ENCODE measurements at regions not wholly inside any gene's neighbourhood (a gene's known extent, or its start where the extent isn't known, plus 50 kb on each side); places are given as distances from the start of the nearest gene placed in this dataset.
"Not testable (repeated sequence)": the region's sequence is repeated elsewhere in the genome, so short reads cannot be mapped to it uniquely, and the experiment has no call there.

DNA sequence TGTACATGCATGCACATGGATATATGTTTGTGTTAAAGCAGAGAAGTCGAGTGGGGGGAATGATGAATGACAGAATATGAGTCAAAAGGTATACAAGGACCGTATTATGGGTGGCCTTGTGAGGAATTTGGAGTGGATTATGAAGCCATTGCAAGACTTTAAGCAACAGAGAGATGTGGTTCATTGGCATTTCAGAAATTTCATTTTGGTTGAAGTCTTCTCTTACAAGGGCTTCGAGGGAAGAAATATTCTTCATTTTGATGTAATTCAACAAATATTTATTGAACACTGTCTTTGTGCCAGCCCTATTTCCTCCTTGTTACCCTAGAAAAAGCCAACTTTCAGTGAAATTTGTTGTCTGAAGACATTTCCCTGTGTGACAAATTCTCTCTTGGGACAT, 83.9 kb upstream of the SLCO6A1 start:
- DNase-seq (ENCODE audit: low read depth): no peak
- H3K4me3 ChIP-seq (ENCODE audit: low read length): no peak overlapping the region
- TF ChIP-seq, protein P1, sequence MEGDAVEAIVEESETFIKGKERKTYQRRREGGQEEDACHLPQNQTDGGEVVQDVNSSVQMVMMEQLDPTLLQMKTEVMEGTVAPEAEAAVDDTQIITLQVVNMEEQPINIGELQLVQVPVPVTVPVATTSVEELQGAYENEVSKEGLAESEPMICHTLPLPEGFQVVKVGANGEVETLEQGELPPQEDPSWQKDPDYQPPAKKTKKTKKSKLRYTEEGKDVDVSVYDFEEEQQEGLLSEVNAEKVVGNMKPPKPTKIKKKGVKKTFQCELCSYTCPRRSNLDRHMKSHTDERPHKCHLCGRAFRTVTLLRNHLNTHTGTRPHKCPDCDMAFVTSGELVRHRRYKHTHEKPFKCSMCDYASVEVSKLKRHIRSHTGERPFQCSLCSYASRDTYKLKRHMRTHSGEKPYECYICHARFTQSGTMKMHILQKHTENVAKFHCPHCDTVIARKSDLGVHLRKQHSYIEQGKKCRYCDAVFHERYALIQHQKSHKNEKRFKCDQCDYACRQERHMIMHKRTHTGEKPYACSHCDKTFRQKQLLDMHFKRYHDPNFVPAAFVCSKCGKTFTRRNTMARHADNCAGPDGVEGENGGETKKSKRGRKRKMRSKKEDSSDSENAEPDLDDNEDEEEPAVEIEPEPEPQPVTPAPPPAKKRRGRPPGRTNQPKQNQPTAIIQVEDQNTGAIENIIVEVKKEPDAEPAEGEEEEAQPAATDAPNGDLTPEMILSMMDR (IDR thresholded peaks at IDR 0.05; ENCODE audit: insufficient read depth, low read depth, low read length, missing control alignments): no peak

DNA sequence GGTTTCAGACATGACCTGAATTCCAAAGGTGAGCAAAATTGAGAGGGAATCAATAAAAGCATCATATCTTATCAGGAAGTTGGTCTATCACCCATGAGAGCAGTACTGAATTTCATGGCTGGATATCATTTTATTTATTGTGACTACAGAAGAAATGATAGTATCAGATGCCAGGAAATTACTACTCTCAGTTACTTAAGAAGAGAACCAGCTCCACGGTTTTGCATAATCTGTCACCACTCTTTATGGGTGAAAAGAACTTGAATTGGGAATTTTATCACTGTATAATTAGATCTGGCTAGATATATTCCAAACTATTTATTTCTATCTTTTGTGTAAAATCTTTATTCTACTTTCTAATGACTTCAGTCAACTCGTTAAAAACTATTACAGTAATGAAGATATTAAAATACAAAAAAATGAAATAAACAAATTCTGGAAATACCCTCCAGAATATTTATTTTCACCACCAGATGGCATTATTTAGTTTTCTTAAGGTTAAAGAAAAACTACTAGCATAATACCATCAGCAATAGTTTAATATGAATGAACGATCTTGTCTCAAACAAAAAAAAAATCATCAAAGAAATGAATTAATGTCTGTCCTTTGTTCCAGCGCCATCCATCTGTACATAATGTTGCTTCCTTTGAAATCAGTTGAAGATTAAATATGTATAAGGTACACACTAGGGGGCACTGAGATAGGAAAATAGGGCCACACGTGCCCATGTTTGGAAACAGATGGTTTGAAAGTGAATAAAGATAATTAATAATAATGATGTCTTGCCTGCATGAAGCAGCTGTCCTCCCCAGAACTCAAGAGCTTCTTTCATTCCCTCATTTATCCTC, 84.7 kb upstream of the SLCO6A1 start:
- TF ChIP-seq, protein P1 (IDR thresholded peaks at IDR 0.05; ENCODE audit: insufficient read depth, low read depth, low read length, missing control alignments): peak; percentile 2
- DNase-seq (ENCODE audit: low read depth): peak; percentile 21

DNA sequence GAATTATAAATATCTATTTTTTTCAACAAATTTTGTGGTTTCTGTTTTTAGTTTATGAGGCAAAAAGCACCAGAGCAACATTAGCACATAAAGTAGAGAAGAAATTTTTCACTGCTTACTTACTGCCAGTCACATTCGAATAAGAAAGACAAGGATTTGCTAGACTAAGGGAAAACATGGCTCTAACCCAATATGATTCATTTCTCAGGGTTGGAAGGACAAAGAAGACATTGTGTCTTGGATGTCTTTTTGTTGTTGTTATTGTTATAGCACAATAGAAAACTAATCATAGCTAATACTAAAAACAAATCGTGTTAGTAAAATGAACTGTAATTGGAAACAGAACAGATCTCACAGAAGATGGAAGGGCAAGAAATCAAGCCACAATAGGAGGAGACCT, 90.9 kb upstream of the SLCO6A1 start:
- peak; percentile 48 for DNase-seq (ENCODE audit: low read depth)
- TF ChIP-seq, protein P1 (IDR thresholded peaks at IDR 0.05; ENCODE audit: insufficient read depth, low read depth, low read length, missing control alignments): no peak

More for the DNA sequence above, 84.7 kb upstream of the SLCO6A1 start:
- no peak overlapping the region for H3K4me3 ChIP-seq (ENCODE audit: low read length)

DNA sequence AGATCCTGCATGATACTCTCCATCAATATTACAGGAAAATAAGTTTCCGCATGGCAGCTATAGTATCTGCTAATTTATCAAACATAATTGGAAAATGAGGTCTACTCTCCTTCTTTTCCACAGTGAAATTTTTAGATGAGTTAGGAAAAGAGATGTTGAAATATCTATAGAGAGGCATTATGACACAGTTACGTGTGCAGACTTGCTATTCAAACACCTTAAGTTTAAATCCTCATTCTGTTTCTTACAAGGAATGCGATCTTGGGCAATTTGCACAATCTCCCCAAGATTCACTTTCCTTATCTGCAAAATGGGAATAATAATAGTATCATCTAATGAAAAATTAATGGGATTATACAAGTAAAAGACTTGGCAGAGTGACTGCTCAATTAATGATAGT, 91.7 kb upstream of the SLCO6A1 start:
- TF ChIP-seq, protein P1 (IDR thresholded peaks at IDR 0.05; ENCODE audit: insufficient read depth, low read depth, low read length, missing control alignments): no peak
- peak; percentile 79 for DNase-seq (ENCODE audit: low read depth)
- H3K4me3 ChIP-seq (ENCODE audit: low read length): no peak overlapping the region

More for the DNA sequence above, 90.9 kb upstream of the SLCO6A1 start:
- no peak overlapping the region for H3K4me3 ChIP-seq (ENCODE audit: low read length)

DNA sequence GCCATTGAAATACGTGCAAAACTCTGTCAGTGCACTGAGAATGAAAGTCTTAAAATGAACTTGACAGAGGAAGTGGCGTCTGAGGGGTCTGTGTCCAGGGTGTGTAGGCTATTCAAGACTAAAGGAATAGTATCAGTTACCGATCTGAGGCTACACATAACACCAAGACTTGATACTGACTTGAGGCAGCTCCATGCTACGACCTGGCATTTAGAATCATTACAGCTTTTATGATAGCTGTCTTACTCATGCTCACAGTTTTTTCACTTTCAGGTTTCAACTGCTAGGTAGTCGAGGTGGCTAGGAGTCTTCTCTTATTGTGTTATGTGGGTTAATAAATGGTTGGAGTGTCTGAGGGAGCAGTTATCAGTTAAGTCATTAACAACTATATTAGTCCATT, 92.8 kb upstream of the SLCO6A1 start:
- peak; percentile 2 for DNase-seq (ENCODE audit: low read depth)
- H3K4me3 ChIP-seq (ENCODE audit: low read length): no peak overlapping the region
- TF ChIP-seq, protein P1 (IDR thresholded peaks at IDR 0.05; ENCODE audit: insufficient read depth, low read depth, low read length, missing control alignments): no peak

DNA sequence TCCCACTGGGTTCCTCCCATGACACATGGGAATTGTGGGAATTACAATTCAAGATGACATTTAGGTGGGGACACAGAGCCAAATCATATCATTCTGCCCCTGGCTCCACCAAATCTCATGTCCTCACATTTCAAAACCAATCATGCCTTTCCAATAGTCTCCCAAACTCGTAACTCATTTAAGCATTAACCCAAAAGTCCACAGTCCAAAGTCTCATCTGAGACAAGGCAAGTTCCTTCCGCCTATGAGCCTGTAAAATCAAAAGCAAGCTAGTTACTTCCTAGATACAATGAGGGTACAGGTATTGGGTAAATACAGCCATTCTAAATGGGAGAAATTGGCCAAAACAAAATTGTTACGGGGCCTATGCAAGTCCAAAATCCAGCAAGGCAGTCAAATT, 93.8 kb upstream of the SLCO6A1 start:
- H3K4me3 ChIP-seq (ENCODE audit: low read length); DNase-seq (ENCODE audit: low read depth): not testable (repeated sequence)

DNA sequence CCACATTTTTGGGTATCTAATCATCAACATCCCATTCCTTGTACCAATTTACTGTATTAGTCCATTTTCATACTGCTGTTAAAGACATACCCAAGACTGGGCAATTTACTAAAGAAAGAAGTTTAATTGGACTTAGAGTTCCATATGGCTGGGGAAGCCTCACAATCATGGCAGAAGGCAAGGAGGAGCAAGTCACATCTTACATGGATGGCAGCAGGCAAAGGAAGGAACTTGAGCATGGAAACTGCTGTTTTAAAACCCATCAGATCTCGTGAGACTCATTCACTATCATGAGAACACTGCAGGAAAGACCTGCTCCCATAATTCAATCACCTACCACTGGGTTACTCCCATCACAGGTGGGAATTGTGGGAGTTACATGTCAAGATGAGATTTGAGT, 95.4 kb upstream of the SLCO6A1 start:
- no peak for DNase-seq (ENCODE audit: low read depth)
- H3K4me3 ChIP-seq (ENCODE audit: low read length): no peak overlapping the region
- TF ChIP-seq, protein P1 (IDR thresholded peaks at IDR 0.05; ENCODE audit: insufficient read depth, low read depth, low read length, missing control alignments): no peak
